HFF-Myc (cell line): ENCODE measurements at regions not wholly inside any gene's neighbourhood (a gene's known extent, or its start where the extent isn't known, plus 50 kb on each side); places are given as distances from the start of the nearest gene placed in this dataset.

Experiments
- DNase-seq: peaks from one replicate; pipeline ENCODE4 v3.0.0-alpha.2; 2011; ENCODE audit warnings: low read depth; ENCODE audit errors: extremely low read depth
- H3K4me3 ChIP-seq: replicated peaks from 2 replicates; pipeline ENCODE4 v1.5.1; 2011; ENCODE audit warnings: low read depth, mild to moderate bottlenecking, control low read depth, low read length
- CTCF ChIP-seq: IDR thresholded peaks from 2 replicates; pipeline ENCODE4 v1.5.1; 2012; ENCODE audit warnings: mild to moderate bottlenecking, low read depth, low read length, control low read depth; ENCODE audit errors: missing control alignments

GRCh38 chr6:129767776-129768485 lies 58.0 kb upstream of the ARHGAP18 start:
- TF ChIP-seq CTCF: no peak
- H3K4me3 ChIP-seq: peak overlapping the region; percentile 52
- no peak for DNase-seq

GRCh38 chr6:129766959-129767728 lies 57.2 kb upstream of the ARHGAP18 start:
- no peak for TF ChIP-seq CTCF
- no peak for DNase-seq
- peak overlapping the region; percentile 52 for H3K4me3 ChIP-seq

- no peak overlapping the region for H3K4me3 ChIP-seq
- DNase-seq: no peak
- TF ChIP-seq CTCF: no peak
These were observed 54.9 kb upstream of the ARHGAP18 start for GRCh38 chr6:129764761-129765407.

- no peak for DNase-seq
- no peak overlapping the region for H3K4me3 ChIP-seq
- TF ChIP-seq CTCF: no peak
These were observed 50.0 kb upstream of the ARHGAP18 start for GRCh38 chr6:129759796-129760605.
